Stomach (tissue), 8 donors: ENCODE measurements at regions not wholly inside any gene's neighbourhood (a gene's known extent, or its start where the extent isn't known, plus 50 kb on each side); places are given as distances from the start of the nearest gene placed in this dataset.

Experiments
- DNase-seq, 2 donors: peaks; one replicate each; pipeline versions ENCODE4 v3.0.0 to v3.0.0-alpha.2; 2013 to 2019
- H3K27ac ChIP-seq, 5 donors: fragments of 200-600 bp in 4 of 5; sonication (generic) in 4 of 5; one replicate each; pipeline ENCODE4 v1.5.1; 2013 to 2019; ENCODE audit warnings: mild to moderate bottlenecking in 1 of 5, moderate library complexity in 1 of 5
- H3K27me3 ChIP-seq, 3 donors: fragments of 200-600 bp; sonication (generic); one replicate each; pipeline ENCODE4 v1.5.1; 2017 to 2019; ENCODE audit warnings: mixed run types in 1 of 3
- H3K36me3 ChIP-seq, 4 donors: fragments of 200-600 bp; sonication (generic); 1 replicate in 3 of 4; 2 replicates in 1 of 4; pipeline ENCODE4 v1.5.1; 2016 to 2019
- H3K4me1 ChIP-seq, 4 donors: fragments of 200-600 bp; sonication (generic); one replicate each; pipeline ENCODE4 v1.5.1; 2016 to 2019
- H3K4me3 ChIP-seq, 4 donors: fragments of 200-600 bp; sonication (generic) in 3 of 4; one replicate each; pipeline ENCODE4 v1.5.1; 2016 to 2019; ENCODE audit warnings: mild to moderate bottlenecking in 1 of 4
- H3K9me3 ChIP-seq, 4 donors: fragments of 200-600 bp; sonication (generic); one replicate each; pipeline ENCODE4 v1.5.1; 2016 to 2019
- EP300 ChIP-seq: sonication (generic); formaldehyde crosslinking; IDR thresholded peaks from one replicate; pipeline ENCODE4 v1.6.1; 2017; ENCODE audit warnings: antibody characterized with exemption
- POLR2A ChIP-seq, 4 donors: fragments of 450-650 bp; IDR thresholded peaks; one replicate each; pipeline ENCODE4 v1.6.1; 2016; ENCODE audit warnings: antibody characterized with exemption in 4 of 4, control low read depth in 2 of 4, mild to moderate bottlenecking in 1 of 4, moderate library complexity in 1 of 4
- POLR2AphosphoS5 ChIP-seq, 3 donors: sonication (generic); formaldehyde crosslinking; IDR thresholded peaks; one replicate each; pipeline ENCODE4 v1.6.1; 2016; ENCODE audit warnings: antibody characterized with exemption in 3 of 3
- WGBS, 5 donors: extraction: QIAGEN DNeasy Blood & Tissue Kit in 3 of 5; methylation state at CpG; one replicate each; pipeline versions ENCODE4 v1.1.5 to v1.1.7; 2013 to 2018; 5-methylcytosine and 5-hydroxymethylcytosine counted together
- intact Hi-C: fragments of 100-400 bp; cut with DNase I; formaldehyde crosslinking; loops from one replicate; pipeline ENCODE4 v1.15.1; 2023; ENCODE audit warnings: low total_unique reads
- TF ChIP-seq, protein P1 (sequence below), 7 experiments: fragments of 450-650 bp in 4 of 7; fragments of 200-600 bp in 3 of 7; sonication (generic) in 3 of 7; IDR thresholded peaks; one replicate each; pipeline ENCODE4 v1.5.1; 2016 to 2019; ENCODE audit warnings: antibody characterized with exemption in 7 of 7, control low read depth in 2 of 7, mild to moderate bottlenecking in 1 of 7
- donor health status: healthy with polysubstance abuse.
- donor health status: Bipolar disorder and iron deficiency.
- donor health status: healthy.

- 18 to 59% (median 41%) methylated on average over 2 of the region's 2 CpGs for WGBS, 5 donors
- intact Hi-C loops = no loop called here
- TF ChIP-seq POLR2A (IDR thresholded peaks at IDR 0.05) (no peak), EP300 (no peak), POLR2AphosphoS5 (IDR thresholded peaks at IDR 0.05) (no peak)
- TF ChIP-seq, protein P1, sequence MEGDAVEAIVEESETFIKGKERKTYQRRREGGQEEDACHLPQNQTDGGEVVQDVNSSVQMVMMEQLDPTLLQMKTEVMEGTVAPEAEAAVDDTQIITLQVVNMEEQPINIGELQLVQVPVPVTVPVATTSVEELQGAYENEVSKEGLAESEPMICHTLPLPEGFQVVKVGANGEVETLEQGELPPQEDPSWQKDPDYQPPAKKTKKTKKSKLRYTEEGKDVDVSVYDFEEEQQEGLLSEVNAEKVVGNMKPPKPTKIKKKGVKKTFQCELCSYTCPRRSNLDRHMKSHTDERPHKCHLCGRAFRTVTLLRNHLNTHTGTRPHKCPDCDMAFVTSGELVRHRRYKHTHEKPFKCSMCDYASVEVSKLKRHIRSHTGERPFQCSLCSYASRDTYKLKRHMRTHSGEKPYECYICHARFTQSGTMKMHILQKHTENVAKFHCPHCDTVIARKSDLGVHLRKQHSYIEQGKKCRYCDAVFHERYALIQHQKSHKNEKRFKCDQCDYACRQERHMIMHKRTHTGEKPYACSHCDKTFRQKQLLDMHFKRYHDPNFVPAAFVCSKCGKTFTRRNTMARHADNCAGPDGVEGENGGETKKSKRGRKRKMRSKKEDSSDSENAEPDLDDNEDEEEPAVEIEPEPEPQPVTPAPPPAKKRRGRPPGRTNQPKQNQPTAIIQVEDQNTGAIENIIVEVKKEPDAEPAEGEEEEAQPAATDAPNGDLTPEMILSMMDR (IDR thresholded peaks at IDR 0.05) = no peak
- peaks cover 0 to 17% (median 13%) of the 10 kb centered on the region in 4 donors for H3K9me3 ChIP-seq
- no peak for DNase-seq
- peaks cover 0 to 24% (median 4%) of the 10 kb centered on the region in 3 donors for H3K27me3 ChIP-seq
- H3K4me1 ChIP-seq = no peaks in the 10 kb centered on the region
- no peak overlapping the region for H3K27ac ChIP-seq
- H3K36me3 ChIP-seq = no peaks in the 10 kb centered on the region
- H3K4me3 ChIP-seq = no peak overlapping the region
Observed at GRCh38 chr11:116547571-116547970, 225.2 kb downstream of the BUD13 start.

- H3K4me1 ChIP-seq = no peaks in the 10 kb centered on the region
- no peak overlapping the region for H3K4me3 ChIP-seq
- intact Hi-C loops = no loop called here
- H3K27ac ChIP-seq = no peak overlapping the region
- H3K36me3 ChIP-seq = no peaks in the 10 kb centered on the region
- 86 to 92% (median 90%) methylated on average over 6 of the region's 6 CpGs for WGBS, 5 donors
- peaks cover 0 to 22% (median 4%) of the 10 kb centered on the region in 3 donors for H3K27me3 ChIP-seq
- TF ChIP-seq, protein P1 (IDR thresholded peaks at IDR 0.05) = no peak
- TF ChIP-seq POLR2AphosphoS5 (IDR thresholded peaks at IDR 0.05) (no peak), POLR2A (IDR thresholded peaks at IDR 0.05) (no peak), EP300 (no peak)
- DNase-seq = no peak
- H3K9me3 ChIP-seq = peaks cover 0 to 17% (median 13%) of the 10 kb centered on the region in 4 donors
Observed at GRCh38 chr11:116545912-116546311, 226.9 kb downstream of the BUD13 start.

GRCh38 chr11:116544721-116545120 is 228.1 kb downstream of the BUD13 start:
- H3K4me3 ChIP-seq = no peak overlapping the region
- no peaks in the 10 kb centered on the region for H3K36me3 ChIP-seq
- no peak for DNase-seq
- TF ChIP-seq POLR2A (IDR thresholded peaks at IDR 0.05) (no peak), POLR2AphosphoS5 (IDR thresholded peaks at IDR 0.05) (no peak), EP300 (no peak)
- TF ChIP-seq, protein P1 (IDR thresholded peaks at IDR 0.05) = no peak
- no peak overlapping the region for H3K27ac ChIP-seq
- H3K9me3 ChIP-seq = peaks cover 0 to 17% (median 13%) of the 10 kb centered on the region in 4 donors
- peaks cover 0 to 28% (median 0%) of the 10 kb centered on the region in 3 donors for H3K27me3 ChIP-seq
- intact Hi-C loops = no loop called here
- H3K4me1 ChIP-seq = no peaks in the 10 kb centered on the region
- 74 to 80% (median 78%) methylated on average over 10 of the region's 10 CpGs for WGBS, 5 donors

GRCh38 chr11:116543911-116544475 is 228.8 kb downstream of the BUD13 start:
- DNase-seq = no peak
- intact Hi-C loops = no loop called here
- Histone ChIP-seq H3K4me1 (no peaks in the 10 kb centered on the region), H3K4me3 (no peak overlapping the region), H3K9me3 (peaks cover 0 to 17% (median 12%) of the 10 kb centered on the region in 4 donors), H3K36me3 (no peaks in the 10 kb centered on the region), H3K27me3 (peaks cover 0 to 30% (median 4%) of the 10 kb centered on the region in 3 donors), H3K27ac (no peak overlapping the region)
- no peak for TF ChIP-seq POLR2A (IDR thresholded peaks at IDR 0.05)
- TF ChIP-seq, protein P1 (IDR thresholded peaks at IDR 0.05) = no peak
- TF ChIP-seq EP300 = no peak
- no peak for TF ChIP-seq POLR2AphosphoS5 (IDR thresholded peaks at IDR 0.05)
- WGBS, 5 donors = 79 to 89% (median 87%) methylated on average over 4 of the region's 4 CpGs
